DOHH2 (cell line): ENCODE measurements at regions not wholly inside any gene's neighbourhood (a gene's known extent, or its start where the extent isn't known, plus 50 kb on each side); places are given as distances from the start of the nearest gene placed in this dataset.

Source experiments
- CTCF ChIP-seq: fragments of 200-600 bp; sonication (generic); IDR thresholded peaks from one replicate; pipeline ENCODE4 v1.5.1; 2014; ENCODE audit warnings: antibody characterized with exemption, mild to moderate bottlenecking, low read depth, low read length; ENCODE audit not compliant: poor library complexity, severe bottlenecking
- EZH2phosphoT487 ChIP-seq: fragments of 200-600 bp; sonication (generic); IDR thresholded peaks from 2 replicates; pipeline ENCODE4 v1.6.1; 2017; ENCODE audit warnings: borderline replicate concordance, mild to moderate bottlenecking, antibody characterized with exemption, low read length, moderate library complexity, mixed read lengths

DNA sequence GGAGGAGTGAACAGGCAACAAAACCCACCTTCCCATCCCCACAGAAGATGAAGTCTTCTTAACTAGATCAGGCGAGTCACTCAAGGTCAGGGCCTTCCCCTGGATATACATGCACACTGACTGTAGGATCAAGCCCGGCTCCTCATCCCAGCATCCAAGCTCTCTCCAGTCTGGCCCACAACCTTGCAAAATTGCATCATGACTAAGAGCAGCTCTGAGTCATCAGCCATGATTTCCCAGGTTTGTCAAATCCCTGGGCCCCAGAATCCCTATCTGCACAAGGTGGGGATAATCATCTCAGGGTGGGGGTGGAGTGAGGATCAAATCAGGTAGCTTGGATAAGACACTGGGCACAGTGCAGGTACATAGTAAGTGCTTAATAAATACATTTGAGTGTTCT lies 199.3 kb upstream of the GRIK3 start:
- TF ChIP-seq CTCF (no peak), EZH2phosphoT487 (no peak)
